HepG2 (cell line): ENCODE measurements at regions not wholly inside any gene's neighbourhood (a gene's known extent, or its start where the extent isn't known, plus 50 kb on each side); places are given as distances from the start of the nearest gene placed in this dataset.

Experiments used
- ATAC-seq: fragments of 200-7000 bp; cut with Tn5 transposase; 3 replicates; pipeline ENCODE4 v1.9.1; 2020; ENCODE audit warnings: mild to moderate bottlenecking, moderate library complexity
- BruUV-seq: library from RNA; stranded (reverse); fragments of 400-500 nt; replicated peaks from 2 replicates; lab custom pipeline; 2021; lab: Mats Ljungman, UMichigan
- CTCF ChIA-PET: fragments of 300-600 bp; formaldehyde crosslinking; extraction: SDS; loops from one replicate; lab custom pipeline; 2021; ENCODE audit warnings: low total read pairs, inconsistent platforms, low intra/inter-chr PET ratio; lab: Yijun Ruan, JAX
- POLR2A ChIA-PET: fragments of 350-600 bp; sonication (Branson Sonifier 250); formaldehyde crosslinking; loops from one replicate; lab custom pipeline; 2020; ENCODE audit warnings: antibody characterized with exemption, inconsistent platforms; lab: Yijun Ruan, JAX
- DNase-seq: peaks from one replicate; pipeline ENCODE4 v3.0.0-alpha.2; 2015; ENCODE audit warnings: low spot score
- FAIRE-seq: peaks from 3 replicates; lab custom pipeline; 2011; peaks lifted over from hg19 to GRCh38; lab: Jason Lieb, UNC
- H2AFZ ChIP-seq: one replicate; pipeline ENCODE4 v1.6.1; 2011; ENCODE audit warnings: low read length, inconsistent platforms
- H3K27ac ChIP-seq: fragments of 300-600 bp; 3 replicates; pipeline ENCODE4 v1.8.0; 2011; ENCODE audit warnings: mixed run types, mild to moderate bottlenecking, mixed read lengths, low read length, inconsistent platforms; ENCODE audit not compliant: insufficient read depth; ENCODE audit errors: extremely low read length
- H3K27me3 ChIP-seq, 2 experiments: fragments of 200-600 bp in 1 of 2; 2 replicates in 1 of 2; 3 replicates in 1 of 2; pipeline versions ENCODE4 v1.6.0 to v1.8.0; 2011; ENCODE audit warnings: low read length in 2 of 2, mild to moderate bottlenecking in 2 of 2, moderate library complexity in 2 of 2, inconsistent platforms in 1 of 2; ENCODE audit not compliant: insufficient read depth in 2 of 2, control insufficient read depth in 1 of 2
- H3K36me3 ChIP-seq, 2 experiments: fragments of 200-600 bp in 1 of 2; replicated peaks in 1 of 2; 2 replicates in 1 of 2; 3 replicates in 1 of 2; pipeline versions ENCODE4 v1.5.1 to v1.8.0; 2011; ENCODE audit warnings: low read length in 2 of 2, inconsistent platforms in 1 of 2; ENCODE audit not compliant: insufficient read depth in 2 of 2, control insufficient read depth in 1 of 2
- H3K4me1 ChIP-seq: 2 replicates; pipeline ENCODE4 v1.5.1; 2012; ENCODE audit warnings: low read length, inconsistent platforms; ENCODE audit not compliant: insufficient read depth
- H3K4me2 ChIP-seq: 2 replicates; pipeline ENCODE4 v1.6.0; 2011; ENCODE audit warnings: low read depth, low read length, inconsistent platforms
- H3K4me3 ChIP-seq, 3 experiments: fragments of 200-600 bp in 1 of 3; sonication (generic), shearing (Covaris generic) in 1 of 3; replicated peaks in 1 of 3; 2 replicates each; pipeline ENCODE4 v1.5.1; 2011 to 2016; ENCODE audit warnings: low read length in 3 of 3, inconsistent platforms in 2 of 3, low read depth in 2 of 3, mild to moderate bottlenecking in 2 of 3, control low read depth in 1 of 3, mixed read lengths in 1 of 3; ENCODE audit not compliant: insufficient read depth in 1 of 3
- H3K79me2 ChIP-seq: one replicate; pipeline ENCODE4 v1.6.1; 2011; ENCODE audit warnings: low read length, inconsistent platforms; ENCODE audit not compliant: insufficient read depth
- H3K9ac ChIP-seq: 2 replicates; pipeline ENCODE4 v1.6.0; 2011; ENCODE audit warnings: mild to moderate bottlenecking, low read depth, low read length, inconsistent platforms; ENCODE audit not compliant: insufficient read depth
- H3K9me3 ChIP-seq: 2 replicates; pipeline ENCODE4 v1.5.1; 2012; ENCODE audit warnings: mild to moderate bottlenecking, low read length
- H4K20me1 ChIP-seq: 2 replicates; pipeline ENCODE4 v1.6.0; 2011; ENCODE audit warnings: inconsistent platforms, mild to moderate bottlenecking, low read length, moderate library complexity; ENCODE audit not compliant: insufficient read depth
- ATF7 ChIP-seq, 2 experiments: fragments of 450-650 bp in 1 of 2; sonication (generic) in 1 of 2; formaldehyde crosslinking in 1 of 2; IDR thresholded peaks; 2 replicates each; pipeline versions ENCODE4 v1.4.0 to v1.6.1; 2016 to 2020; ENCODE audit warnings: antibody characterized with exemption in 1 of 2, mild to moderate bottlenecking in 1 of 2, missing genetic modification reagents in 1 of 2
- CEBPB ChIP-seq: IDR thresholded peaks from 2 replicates; pipeline ENCODE4 v1.6.1; 2011; ENCODE audit warnings: low read depth, low read length, improper control_type of control experiment, borderline replicate concordance
- DDIT3 ChIP-seq: sonication (generic); formaldehyde crosslinking; IDR thresholded peaks from 2 replicates; pipeline ENCODE4 v1.4.0; 2020; ENCODE audit warnings: mild to moderate bottlenecking, missing genetic modification reagents
- MBD4 ChIP-seq: IDR thresholded peaks from 2 replicates; pipeline ENCODE4 v1.6.1; 2012; ENCODE audit warnings: low read length, inconsistent platforms, borderline replicate concordance
- RNF2 ChIP-seq: fragments of 450-650 bp; conservative IDR thresholded peaks from 2 replicates; pipeline ENCODE4 v1.6.1; 2016; ENCODE audit warnings: low read depth
- RXRB ChIP-seq: IDR thresholded peaks from 2 replicates; pipeline ENCODE4 v1.6.1; 2016; ENCODE audit warnings: borderline replicate concordance, missing genetic modification reagents, missing compliant biosample characterization
- STAT5B ChIP-seq: sonication (generic); formaldehyde crosslinking; IDR thresholded peaks from 2 replicates; pipeline ENCODE4 v1.4.0; 2020; ENCODE audit warnings: missing genetic modification reagents
- ZNF274 ChIP-seq: sonication (generic); formaldehyde crosslinking; IDR thresholded peaks from 2 replicates; pipeline ENCODE4 v1.5.1; 2020; ENCODE audit warnings: mild to moderate bottlenecking, missing genetic modification reagents
- ZNF3 ChIP-seq: IDR thresholded peaks from 2 replicates; pipeline ENCODE4 v1.7.0; 2017; ENCODE audit warnings: inconsistent platforms
- ZNF33B ChIP-seq: sonication (generic); formaldehyde crosslinking; IDR thresholded peaks from 2 replicates; pipeline ENCODE4 v1.5.1; 2020; ENCODE audit warnings: mild to moderate bottlenecking, missing genetic modification reagents
- ZNF572 ChIP-seq: sonication (generic); formaldehyde crosslinking; IDR thresholded peaks from 2 replicates; pipeline ENCODE4 v1.5.1; 2020; ENCODE audit warnings: mild to moderate bottlenecking, missing genetic modification reagents
- ZNF841 ChIP-seq: sonication (generic); formaldehyde crosslinking; IDR thresholded peaks from 2 replicates; pipeline ENCODE4 v1.8.1; 2023; ENCODE audit warnings: missing genetic modification reagents, borderline replicate concordance
- ZNF850 ChIP-seq: sonication (generic); formaldehyde crosslinking; conservative IDR thresholded peaks from 2 replicates; pipeline ENCODE4 v1.9.0; 2021; ENCODE audit warnings: mild to moderate bottlenecking, missing genetic modification reagents
- WGBS: methylation state at CpG from one replicate; pipeline ENCODE4 v1.1.6; 2017; ENCODE audit warnings: low lambda C conversion rate; 5-methylcytosine and 5-hydroxymethylcytosine counted together
- in situ Hi-C: cut with HindIII; loops from 2 replicates; pipeline ENCODE4 v1.10.0; 2017; ENCODE audit warnings: low pct_unique_long_range_greater_than_20kb; ENCODE audit not compliant: extremely low pct_ligation_motif_present
- intact Hi-C: fragments of 100-400 bp; cut with micrococcal nuclease; formaldehyde crosslinking; loops from one replicate; pipeline ENCODE4 v1.10.0; 2022; ENCODE audit not compliant: unreplicated experiment
- TF ChIP-seq, protein P1 (sequence below): sonication (generic); formaldehyde crosslinking; IDR thresholded peaks from 2 replicates; pipeline ENCODE4 v1.5.1; 2020; ENCODE audit warnings: mild to moderate bottlenecking, missing genetic modification reagents, moderate library complexity
- TF ChIP-seq, protein P2 (sequence below): sonication (generic); formaldehyde crosslinking; conservative IDR thresholded peaks from 2 replicates; pipeline ENCODE4 v1.4.0; 2020; ENCODE audit warnings: missing genetic modification reagents

DNA sequence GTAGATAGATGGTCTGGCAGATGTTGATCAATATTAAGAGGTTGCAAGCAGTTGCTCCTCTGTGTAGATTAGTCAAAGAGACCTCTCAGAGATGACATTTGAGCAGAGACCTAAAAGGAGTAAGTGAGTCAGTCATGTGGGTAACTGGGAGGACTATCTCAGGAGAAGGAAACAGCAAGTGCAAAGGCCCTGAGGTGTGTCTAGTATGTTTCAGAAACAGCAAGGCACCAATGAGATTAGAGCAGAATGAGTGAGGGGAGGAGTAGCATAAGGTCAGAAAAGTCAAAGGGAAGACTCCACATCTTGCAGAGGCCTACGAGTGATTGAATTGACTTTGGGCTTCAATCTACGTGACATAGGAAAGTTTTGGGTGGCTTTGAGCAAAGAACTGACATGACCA lies 89.8 kb upstream of the COL1A2 start (continued):
- TF ChIP-seq, protein P1, sequence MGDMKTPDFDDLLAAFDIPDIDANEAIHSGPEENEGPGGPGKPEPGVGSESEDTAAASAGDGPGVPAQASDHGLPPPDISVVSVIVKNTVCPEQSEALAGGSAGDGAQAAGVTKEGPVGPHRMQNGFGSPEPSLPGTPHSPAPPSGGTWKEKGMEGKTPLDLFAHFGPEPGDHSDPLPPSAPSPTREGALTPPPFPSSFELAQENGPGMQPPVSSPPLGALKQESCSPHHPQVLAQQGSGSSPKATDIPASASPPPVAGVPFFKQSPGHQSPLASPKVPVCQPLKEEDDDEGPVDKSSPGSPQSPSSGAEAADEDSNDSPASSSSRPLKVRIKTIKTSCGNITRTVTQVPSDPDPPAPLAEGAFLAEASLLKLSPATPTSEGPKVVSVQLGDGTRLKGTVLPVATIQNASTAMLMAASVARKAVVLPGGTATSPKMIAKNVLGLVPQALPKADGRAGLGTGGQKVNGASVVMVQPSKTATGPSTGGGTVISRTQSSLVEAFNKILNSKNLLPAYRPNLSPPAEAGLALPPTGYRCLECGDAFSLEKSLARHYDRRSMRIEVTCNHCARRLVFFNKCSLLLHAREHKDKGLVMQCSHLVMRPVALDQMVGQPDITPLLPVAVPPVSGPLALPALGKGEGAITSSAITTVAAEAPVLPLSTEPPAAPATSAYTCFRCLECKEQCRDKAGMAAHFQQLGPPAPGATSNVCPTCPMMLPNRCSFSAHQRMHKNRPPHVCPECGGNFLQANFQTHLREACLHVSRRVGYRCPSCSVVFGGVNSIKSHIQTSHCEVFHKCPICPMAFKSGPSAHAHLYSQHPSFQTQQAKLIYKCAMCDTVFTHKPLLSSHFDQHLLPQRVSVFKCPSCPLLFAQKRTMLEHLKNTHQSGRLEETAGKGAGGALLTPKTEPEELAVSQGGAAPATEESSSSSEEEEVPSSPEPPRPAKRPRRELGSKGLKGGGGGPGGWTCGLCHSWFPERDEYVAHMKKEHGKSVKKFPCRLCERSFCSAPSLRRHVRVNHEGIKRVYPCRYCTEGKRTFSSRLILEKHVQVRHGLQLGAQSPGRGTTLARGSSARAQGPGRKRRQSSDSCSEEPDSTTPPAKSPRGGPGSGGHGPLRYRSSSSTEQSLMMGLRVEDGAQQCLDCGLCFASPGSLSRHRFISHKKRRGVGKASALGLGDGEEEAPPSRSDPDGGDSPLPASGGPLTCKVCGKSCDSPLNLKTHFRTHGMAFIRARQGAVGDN (CRISPR knock-in tag) = no peak
- TF ChIP-seq ZNF274 (CRISPR knock-in tag) (no peak), DDIT3 (CRISPR knock-in tag) (no peak), STAT5B (no peak), ZNF3 (CRISPR knock-in tag) (no peak), ZNF33B (CRISPR knock-in tag) (no peak), RNF2 (no peak)

GRCh38 chr7:94305836-94306235 lies 88.9 kb upstream of the COL1A2 start:
- H3K79me2 ChIP-seq = no peaks in the 10 kb centered on the region
- ChIA-PET CTCF (no interaction called here), POLR2A (no interaction called here)
- peaks cover 0 to 3% of the 10 kb centered on the region in 2 experiments; a peak in 2 of 5 replicates for H3K27me3 ChIP-seq
- H3K9me3 ChIP-seq = no peaks in the 10 kb centered on the region
- in situ Hi-C loops = no loop called here
- H3K27ac ChIP-seq = no peak overlapping the region
- 62% methylated on average over 3 of the region's 3 CpGs for WGBS
- BruUV-seq = no TSS peak
- ATAC-seq = no peak
- H3K36me3 ChIP-seq = no peaks in the 10 kb centered on the region
- no peak for DNase-seq
- intact Hi-C loops = no loop called here
- H2AFZ ChIP-seq = no peak overlapping the region
- H3K4me3 ChIP-seq = no peak overlapping the region
- peaks cover 13% of the 10 kb centered on the region for H3K4me1 ChIP-seq
- no peak overlapping the region for H3K4me2 ChIP-seq
- H3K9ac ChIP-seq = no peak overlapping the region
- FAIRE-seq = no peak
- H4K20me1 ChIP-seq = no peaks in the 10 kb centered on the region
- no peak for TF ChIP-seq ATF7 (IDR thresholded peaks at IDR 0.05)
- no peak for TF ChIP-seq ATF7 (CRISPR knock-in tag; IDR thresholded peaks at IDR 0.05)
- TF ChIP-seq ZNF572 (CRISPR knock-in tag) = no peak
- TF ChIP-seq CEBPB = no peak
- TF ChIP-seq, protein P2, sequence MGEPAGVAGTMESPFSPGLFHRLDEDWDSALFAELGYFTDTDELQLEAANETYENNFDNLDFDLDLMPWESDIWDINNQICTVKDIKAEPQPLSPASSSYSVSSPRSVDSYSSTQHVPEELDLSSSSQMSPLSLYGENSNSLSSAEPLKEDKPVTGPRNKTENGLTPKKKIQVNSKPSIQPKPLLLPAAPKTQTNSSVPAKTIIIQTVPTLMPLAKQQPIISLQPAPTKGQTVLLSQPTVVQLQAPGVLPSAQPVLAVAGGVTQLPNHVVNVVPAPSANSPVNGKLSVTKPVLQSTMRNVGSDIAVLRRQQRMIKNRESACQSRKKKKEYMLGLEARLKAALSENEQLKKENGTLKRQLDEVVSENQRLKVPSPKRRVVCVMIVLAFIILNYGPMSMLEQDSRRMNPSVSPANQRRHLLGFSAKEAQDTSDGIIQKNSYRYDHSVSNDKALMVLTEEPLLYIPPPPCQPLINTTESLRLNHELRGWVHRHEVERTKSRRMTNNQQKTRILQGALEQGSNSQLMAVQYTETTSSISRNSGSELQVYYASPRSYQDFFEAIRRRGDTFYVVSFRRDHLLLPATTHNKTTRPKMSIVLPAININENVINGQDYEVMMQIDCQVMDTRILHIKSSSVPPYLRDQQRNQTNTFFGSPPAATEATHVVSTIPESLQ = no peak
- no peak for TF ChIP-seq MBD4
- no peak for TF ChIP-seq ZNF841 (CRISPR knock-in tag)
- no peak for TF ChIP-seq ZNF850 (CRISPR knock-in tag)
- no peak for TF ChIP-seq RXRB (CRISPR knock-in tag)
